ACC112 (cell line): ENCODE measurements at regions not wholly inside any gene's neighbourhood (a gene's known extent, or its start where the extent isn't known, plus 50 kb on each side); places are given as distances from the start of the nearest gene placed in this dataset.

ENCODE experiments used
- H2AFZ ChIP-seq: fragments of 200-600 bp; sonication (generic); one replicate; pipeline ENCODE4 v1.6.0; 2017; ENCODE audit warnings: antibody characterized with exemption, low read length; ENCODE audit not compliant: unreplicated experiment
- H3K27ac ChIP-seq: fragments of 200-600 bp; sonication (generic); 2 replicates; pipeline ENCODE4 v1.5.1; 2014; ENCODE audit warnings: low read depth, mild to moderate bottlenecking, antibody characterized with exemption, low read length, moderate library complexity
- H3K27me3 ChIP-seq: fragments of 200-600 bp; sonication (generic); 2 replicates; pipeline ENCODE4 v1.6.1; 2014; ENCODE audit warnings: mild to moderate bottlenecking, antibody characterized with exemption, low read length, moderate library complexity, mixed read lengths; ENCODE audit not compliant: insufficient read depth
- H3K36me3 ChIP-seq: fragments of 200-600 bp; sonication (generic); 2 replicates; pipeline ENCODE4 v1.6.1; 2016; ENCODE audit warnings: mild to moderate bottlenecking, antibody characterized with exemption, low read length, moderate library complexity, mixed read lengths; ENCODE audit not compliant: insufficient read depth
- H3K4me1 ChIP-seq: fragments of 200-600 bp; sonication (generic); one replicate; pipeline ENCODE4 v1.6.1; 2016; ENCODE audit warnings: low read length, mixed read lengths; ENCODE audit not compliant: insufficient read depth, unreplicated experiment, control insufficient read depth
- H3K4me3 ChIP-seq: fragments of 200-600 bp; sonication (generic); 2 replicates; pipeline ENCODE4 v1.5.1; 2014; ENCODE audit warnings: mild to moderate bottlenecking, low read depth, low read length
- H3K79me2 ChIP-seq: fragments of 200-600 bp; sonication (generic); one replicate; pipeline ENCODE4 v1.6.0; 2016; ENCODE audit warnings: low read length; ENCODE audit not compliant: control insufficient read depth, unreplicated experiment, insufficient read depth

DNA sequence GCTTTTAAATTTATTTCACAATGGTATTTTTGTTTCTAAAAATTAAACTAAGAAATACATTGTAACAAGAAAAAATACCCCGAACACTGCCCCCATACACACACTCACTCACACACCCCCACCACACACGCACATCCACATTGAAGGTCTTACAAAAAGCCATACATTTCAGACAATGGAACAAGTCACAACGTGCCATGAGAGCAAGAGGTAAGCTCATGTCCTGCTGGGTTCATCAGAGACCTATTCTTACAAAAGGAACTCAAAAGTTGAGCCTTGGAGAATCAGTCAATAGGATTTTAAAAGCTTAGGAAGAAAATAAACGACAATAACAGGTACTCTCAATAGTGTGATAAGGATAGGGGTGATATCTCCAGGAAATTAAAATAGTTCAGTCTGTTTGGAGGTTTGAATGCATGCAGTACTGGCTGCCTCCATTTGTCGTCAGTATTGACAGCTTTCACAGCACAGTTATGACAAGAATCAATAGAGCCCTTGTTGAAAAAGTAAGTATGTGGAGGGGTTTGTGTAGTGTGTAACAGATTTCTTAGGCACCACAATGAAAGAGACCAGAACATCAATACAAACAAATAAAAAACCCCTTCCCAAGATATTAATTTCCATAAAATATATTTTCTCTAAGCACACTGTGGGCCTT is 1826.2 kb upstream of the CDH6 start:
- H3K36me3 ChIP-seq, result no peaks in the 10 kb centered on the region
- H3K27me3 ChIP-seq, result no peaks in the 10 kb centered on the region
- H2AFZ ChIP-seq, result no peak overlapping the region
- no peak overlapping the region for H3K4me3 ChIP-seq
- no peaks in the 10 kb centered on the region for H3K4me1 ChIP-seq
- H3K27ac ChIP-seq, result no peak overlapping the region
- no peaks in the 10 kb centered on the region for H3K79me2 ChIP-seq

DNA sequence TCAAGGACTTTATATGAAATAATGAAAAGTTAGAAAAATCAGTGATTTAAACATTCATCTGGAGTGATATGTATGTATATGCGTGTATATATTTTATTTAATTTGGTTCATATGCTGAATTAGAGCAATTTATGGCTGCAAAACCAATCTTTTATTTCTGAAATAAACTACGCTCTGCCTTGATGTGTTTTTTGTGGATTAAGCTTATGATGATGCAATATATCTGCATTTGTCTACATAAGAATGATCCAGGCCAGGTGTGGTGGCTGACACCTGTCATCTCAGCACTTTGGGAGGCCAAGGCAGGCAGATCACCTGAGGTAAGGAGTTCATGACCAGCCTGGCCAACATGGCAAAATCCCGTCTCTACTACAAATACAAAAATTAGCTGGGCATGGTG is 1842.3 kb upstream of the CDH6 start:
- H3K27me3 ChIP-seq, result no peaks in the 10 kb centered on the region
- H3K4me1 ChIP-seq, result no peaks in the 10 kb centered on the region
- H2AFZ ChIP-seq, result no peak overlapping the region
- H3K4me3 ChIP-seq, result no peak overlapping the region
- H3K36me3 ChIP-seq, result no peaks in the 10 kb centered on the region
- no peaks in the 10 kb centered on the region for H3K79me2 ChIP-seq
- H3K27ac ChIP-seq, result no peak overlapping the region

DNA sequence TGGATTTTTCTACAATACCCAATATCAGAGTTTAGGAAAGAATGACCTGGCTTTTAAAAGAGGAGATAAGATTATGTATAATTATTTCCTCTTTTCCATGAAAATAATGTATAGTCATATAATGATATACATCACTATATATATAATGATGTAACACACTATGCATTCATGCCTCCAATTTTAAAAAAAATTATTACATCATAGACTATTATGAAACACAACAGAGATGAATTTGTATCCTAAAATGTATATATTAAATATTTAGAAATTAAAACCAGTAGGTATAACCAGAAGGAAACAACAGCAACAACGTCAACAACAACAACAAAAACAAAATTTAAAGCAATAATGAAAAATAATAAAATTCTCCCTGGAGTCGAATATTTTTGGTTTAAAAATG is 1856.5 kb upstream of the CDH6 start:
- H3K36me3 ChIP-seq, result no peaks in the 10 kb centered on the region
- H3K27me3 ChIP-seq, result no peaks in the 10 kb centered on the region
- no peaks in the 10 kb centered on the region for H3K4me1 ChIP-seq
- H3K27ac ChIP-seq, result no peak overlapping the region
- no peak overlapping the region for H2AFZ ChIP-seq
- H3K4me3 ChIP-seq, result no peak overlapping the region
- H3K79me2 ChIP-seq, result no peaks in the 10 kb centered on the region

DNA sequence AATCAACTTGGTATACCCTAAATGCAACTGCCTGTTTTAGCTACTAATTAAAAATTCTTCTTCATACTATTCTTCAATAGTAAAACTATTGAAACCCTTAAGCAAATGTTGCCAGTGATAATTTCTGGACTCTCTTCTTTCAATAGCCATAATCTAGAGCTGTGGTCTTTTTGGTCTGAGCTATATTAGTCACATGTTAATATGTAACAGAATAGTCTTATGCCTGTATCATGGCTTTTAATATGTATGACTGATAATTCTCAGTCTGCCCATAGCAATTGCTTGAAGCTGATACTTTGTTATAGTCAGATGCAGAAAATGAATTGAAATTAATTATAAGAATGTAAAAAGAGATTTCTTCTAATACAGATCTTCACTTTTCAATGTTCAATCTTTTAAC is 1871.9 kb upstream of the CDH6 start:
- Histone ChIP-seq H3K27me3 (no peaks in the 10 kb centered on the region), H3K27ac (no peak overlapping the region), H3K36me3 (no peaks in the 10 kb centered on the region), H3K4me3 (no peak overlapping the region), H3K79me2 (no peaks in the 10 kb centered on the region), H3K4me1 (no peaks in the 10 kb centered on the region), H2AFZ (no peak overlapping the region)

DNA sequence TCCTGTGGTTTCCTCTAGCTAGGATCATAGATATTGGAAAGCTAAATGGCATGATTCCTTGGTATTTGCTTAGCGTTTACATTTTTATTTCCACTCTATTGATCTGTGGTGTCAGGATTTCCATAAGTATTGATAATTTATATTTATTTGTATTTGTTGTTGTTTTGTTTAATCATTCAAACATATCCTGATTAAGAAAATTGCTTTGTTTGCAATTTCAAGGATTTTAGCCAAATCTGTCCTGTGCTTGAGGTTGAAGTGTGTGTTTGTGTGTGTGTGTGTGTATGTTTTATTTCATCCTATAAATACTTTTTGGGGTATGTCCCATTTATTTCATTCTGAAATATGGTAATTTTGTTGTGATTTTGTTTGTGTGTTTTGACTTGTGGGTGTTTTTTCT is 1884.1 kb upstream of the CDH6 start:
- no peak overlapping the region for H3K4me3 ChIP-seq
- H3K27ac ChIP-seq, result no peak overlapping the region
- H3K79me2 ChIP-seq, result no peaks in the 10 kb centered on the region
- H3K4me1 ChIP-seq, result no peaks in the 10 kb centered on the region
- no peaks in the 10 kb centered on the region for H3K27me3 ChIP-seq
- H3K36me3 ChIP-seq, result no peaks in the 10 kb centered on the region
- H2AFZ ChIP-seq, result no peak overlapping the region

DNA sequence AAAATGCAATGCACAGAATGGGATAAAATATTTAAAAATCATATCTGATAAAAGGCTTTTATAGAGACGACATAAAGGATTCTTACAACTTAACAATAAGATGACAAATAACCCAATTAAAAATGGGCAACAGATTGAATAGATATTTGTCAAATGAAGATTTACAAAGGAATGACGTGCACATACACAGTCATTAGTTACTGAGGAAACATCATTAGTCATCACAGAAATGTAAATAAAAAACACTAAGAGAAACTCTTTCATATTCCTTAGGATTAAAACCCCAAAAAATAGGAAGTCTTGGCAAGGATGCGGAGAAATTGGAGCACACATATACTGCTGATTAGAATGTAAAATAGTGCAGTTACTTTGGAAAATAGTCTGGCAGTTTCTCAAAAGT is 1886.0 kb upstream of the CDH6 start:
- H3K36me3 ChIP-seq, result no peaks in the 10 kb centered on the region
- no peak overlapping the region for H3K4me3 ChIP-seq
- H3K79me2 ChIP-seq, result no peaks in the 10 kb centered on the region
- H2AFZ ChIP-seq, result no peak overlapping the region
- H3K27ac ChIP-seq, result no peak overlapping the region
- H3K4me1 ChIP-seq, result no peaks in the 10 kb centered on the region
- H3K27me3 ChIP-seq, result no peaks in the 10 kb centered on the region

DNA sequence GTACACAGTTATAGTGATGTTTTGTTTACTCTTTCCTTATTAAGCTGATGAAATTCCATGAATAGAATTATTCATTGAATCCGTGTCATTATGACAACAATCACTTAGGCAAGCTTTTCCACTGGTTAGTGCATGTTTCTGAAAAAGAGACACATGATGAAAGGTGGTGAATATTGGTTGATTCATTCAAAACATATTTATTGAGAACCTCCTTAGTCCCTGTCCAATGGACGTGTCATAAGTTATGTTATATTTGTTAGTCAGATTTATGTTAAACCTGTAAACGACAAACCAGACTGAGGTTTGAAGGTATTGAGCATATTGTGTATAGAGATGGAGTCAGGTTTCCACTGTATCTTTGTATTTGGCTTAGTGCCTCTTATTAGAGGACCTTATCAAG is 1888.9 kb upstream of the CDH6 start:
- H3K27ac ChIP-seq, result no peak overlapping the region
- no peaks in the 10 kb centered on the region for H3K4me1 ChIP-seq
- no peaks in the 10 kb centered on the region for H3K27me3 ChIP-seq
- H3K36me3 ChIP-seq, result no peaks in the 10 kb centered on the region
- no peak overlapping the region for H3K4me3 ChIP-seq
- H2AFZ ChIP-seq, result no peak overlapping the region
- H3K79me2 ChIP-seq, result no peaks in the 10 kb centered on the region

DNA sequence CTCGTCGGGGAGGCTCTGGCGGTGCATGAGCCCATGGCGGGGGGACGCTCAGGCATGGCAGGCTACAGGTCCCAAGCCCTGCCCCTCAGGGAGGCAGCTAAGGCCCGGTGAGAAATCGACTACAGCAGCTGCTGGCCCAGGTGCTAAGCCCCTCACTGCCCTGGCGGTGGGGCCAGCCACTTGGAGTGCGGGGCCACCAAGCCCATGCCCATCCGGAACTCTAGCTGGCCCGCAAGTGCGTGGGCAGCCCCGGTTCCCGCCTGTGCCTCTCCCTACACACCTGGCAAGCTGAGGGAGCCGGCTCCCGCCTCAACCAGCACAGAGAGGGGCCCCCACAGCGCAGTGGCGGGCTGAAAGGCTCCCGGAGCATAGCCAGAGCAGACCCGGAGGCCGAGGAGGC is 1896.9 kb upstream of the CDH6 start:
- Histone ChIP-seq H2AFZ (no peak overlapping the region), H3K27ac (no peak overlapping the region), H3K4me1 (no peaks in the 10 kb centered on the region), H3K27me3 (no peaks in the 10 kb centered on the region), H3K36me3 (no peaks in the 10 kb centered on the region), H3K4me3 (no peak overlapping the region), H3K79me2 (no peaks in the 10 kb centered on the region)

DNA sequence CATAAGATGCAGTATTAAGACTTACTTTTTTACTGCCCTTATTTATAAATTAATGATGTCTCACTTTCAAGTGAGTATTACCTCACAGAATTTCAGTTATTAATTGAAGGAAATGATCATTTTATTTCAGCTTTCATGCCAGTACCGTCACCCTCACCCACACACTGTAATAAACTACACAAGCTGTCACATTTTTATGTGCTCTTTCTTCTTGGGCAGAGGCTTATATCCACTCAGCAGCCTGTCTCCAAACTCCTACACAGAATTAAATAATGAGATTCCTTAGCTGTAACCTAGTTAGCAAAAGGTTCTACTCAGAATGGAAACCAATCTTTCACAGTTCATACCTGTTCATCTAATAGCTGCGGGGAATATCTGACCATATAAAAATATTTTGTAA is 1915.8 kb upstream of the CDH6 start:
- no peaks in the 10 kb centered on the region for H3K79me2 ChIP-seq
- no peaks in the 10 kb centered on the region for H3K4me1 ChIP-seq
- no peak overlapping the region for H3K4me3 ChIP-seq
- H3K27me3 ChIP-seq, result no peaks in the 10 kb centered on the region
- no peak overlapping the region for H2AFZ ChIP-seq
- no peak overlapping the region for H3K27ac ChIP-seq
- no peaks in the 10 kb centered on the region for H3K36me3 ChIP-seq

DNA sequence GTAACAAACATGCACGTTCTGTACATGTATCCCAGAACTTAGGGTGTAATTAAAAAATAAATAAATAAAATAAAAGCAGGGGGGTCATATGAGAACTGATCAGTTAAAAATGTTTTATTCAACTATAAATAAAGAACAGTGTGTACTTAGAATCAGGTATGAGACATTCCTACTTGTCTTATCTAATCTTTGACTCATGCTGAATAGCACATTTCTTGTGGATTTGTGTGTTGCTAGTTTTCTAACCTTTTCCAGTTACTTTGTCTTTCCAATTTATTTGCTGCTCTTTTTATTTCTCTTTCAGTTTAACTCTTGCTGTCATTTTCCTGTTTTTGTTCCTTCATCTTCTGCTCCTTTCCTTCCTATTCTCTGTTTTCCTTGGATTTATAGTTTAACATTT is 1917.1 kb upstream of the CDH6 start:
- H3K79me2 ChIP-seq, result no peaks in the 10 kb centered on the region
- H3K27me3 ChIP-seq, result no peaks in the 10 kb centered on the region
- H3K36me3 ChIP-seq, result no peaks in the 10 kb centered on the region
- H3K27ac ChIP-seq, result no peak overlapping the region
- H2AFZ ChIP-seq, result no peak overlapping the region
- H3K4me3 ChIP-seq, result no peak overlapping the region
- H3K4me1 ChIP-seq, result no peaks in the 10 kb centered on the region

DNA sequence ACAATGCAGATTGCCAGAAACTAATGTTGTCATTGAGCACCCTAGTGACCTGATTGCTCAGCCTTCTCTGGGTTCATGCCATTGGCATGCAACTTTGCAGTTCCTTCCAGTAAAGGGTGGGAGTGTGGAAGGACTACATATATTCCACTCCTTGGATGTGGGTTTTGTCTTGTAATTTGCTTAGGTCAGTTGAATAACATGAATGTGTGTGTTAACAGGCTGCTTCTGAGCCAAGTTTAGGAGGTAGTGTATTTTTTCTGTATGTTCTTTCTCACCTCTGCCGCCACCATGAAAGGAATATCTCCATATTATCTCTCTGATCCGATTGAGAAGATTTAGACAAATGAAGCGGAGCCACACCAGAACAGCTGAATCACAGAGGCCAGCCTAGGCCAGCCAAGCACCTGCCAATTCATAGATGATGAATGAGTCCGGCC is 1929.6 kb upstream of the CDH6 start:
- Histone ChIP-seq H3K79me2 (no peaks in the 10 kb centered on the region), H2AFZ (no peak overlapping the region), H3K27ac (no peak overlapping the region)

More for the DNA sequence above, 1929.6 kb upstream of the CDH6 start:
- Histone ChIP-seq H3K4me1 (no peaks in the 10 kb centered on the region), H3K27me3 (no peaks in the 10 kb centered on the region), H3K36me3 (no peaks in the 10 kb centered on the region), H3K4me3 (no peak overlapping the region)
